ENCODE measurements at regions not wholly inside any gene's neighbourhood (a gene's known extent, or its start where the extent isn't known, plus 50 kb on each side); places are given as distances from the start of the nearest gene placed in this dataset.

DNA sequence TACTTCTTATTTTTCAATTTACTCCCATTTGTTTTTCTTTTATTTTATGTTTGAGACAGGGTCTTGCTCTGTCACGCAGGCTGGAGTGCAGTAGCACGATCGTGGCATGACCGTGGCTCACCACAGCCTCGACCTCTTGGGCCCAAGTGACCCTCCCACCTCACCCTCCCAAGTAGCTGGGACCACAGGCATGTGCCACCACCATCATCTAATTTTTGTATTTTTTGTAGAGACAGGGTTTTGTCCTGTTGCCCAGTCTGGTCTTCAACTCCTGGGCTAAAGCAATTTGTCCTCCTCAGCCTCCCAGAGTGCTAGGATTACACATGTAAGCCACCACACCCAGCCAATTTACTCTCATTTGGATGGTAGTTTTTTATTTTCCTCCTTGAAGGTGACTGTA is 679.3 kb upstream of the CCDC179 start:
- WGBS, 2 donors: 79 to 89% methylated on average over 5 of the region's 5 CpGs
- no peak overlapping the region for H3K4me3 ChIP-seq (ENCODE audit: low read depth, poor library complexity, severe bottlenecking)
- no peak for DNase-seq (ENCODE audit: low spot score in 2 of 2)
- intact Hi-C loops (cut with DNase I; ENCODE audit: low total_unique reads): no loop called here
- TF ChIP-seq POLR2A (IDR thresholded peaks at IDR 0.05): no peak
- TF ChIP-seq, protein P1, sequence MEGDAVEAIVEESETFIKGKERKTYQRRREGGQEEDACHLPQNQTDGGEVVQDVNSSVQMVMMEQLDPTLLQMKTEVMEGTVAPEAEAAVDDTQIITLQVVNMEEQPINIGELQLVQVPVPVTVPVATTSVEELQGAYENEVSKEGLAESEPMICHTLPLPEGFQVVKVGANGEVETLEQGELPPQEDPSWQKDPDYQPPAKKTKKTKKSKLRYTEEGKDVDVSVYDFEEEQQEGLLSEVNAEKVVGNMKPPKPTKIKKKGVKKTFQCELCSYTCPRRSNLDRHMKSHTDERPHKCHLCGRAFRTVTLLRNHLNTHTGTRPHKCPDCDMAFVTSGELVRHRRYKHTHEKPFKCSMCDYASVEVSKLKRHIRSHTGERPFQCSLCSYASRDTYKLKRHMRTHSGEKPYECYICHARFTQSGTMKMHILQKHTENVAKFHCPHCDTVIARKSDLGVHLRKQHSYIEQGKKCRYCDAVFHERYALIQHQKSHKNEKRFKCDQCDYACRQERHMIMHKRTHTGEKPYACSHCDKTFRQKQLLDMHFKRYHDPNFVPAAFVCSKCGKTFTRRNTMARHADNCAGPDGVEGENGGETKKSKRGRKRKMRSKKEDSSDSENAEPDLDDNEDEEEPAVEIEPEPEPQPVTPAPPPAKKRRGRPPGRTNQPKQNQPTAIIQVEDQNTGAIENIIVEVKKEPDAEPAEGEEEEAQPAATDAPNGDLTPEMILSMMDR (IDR thresholded peaks at IDR 0.05): no peak

DNA sequence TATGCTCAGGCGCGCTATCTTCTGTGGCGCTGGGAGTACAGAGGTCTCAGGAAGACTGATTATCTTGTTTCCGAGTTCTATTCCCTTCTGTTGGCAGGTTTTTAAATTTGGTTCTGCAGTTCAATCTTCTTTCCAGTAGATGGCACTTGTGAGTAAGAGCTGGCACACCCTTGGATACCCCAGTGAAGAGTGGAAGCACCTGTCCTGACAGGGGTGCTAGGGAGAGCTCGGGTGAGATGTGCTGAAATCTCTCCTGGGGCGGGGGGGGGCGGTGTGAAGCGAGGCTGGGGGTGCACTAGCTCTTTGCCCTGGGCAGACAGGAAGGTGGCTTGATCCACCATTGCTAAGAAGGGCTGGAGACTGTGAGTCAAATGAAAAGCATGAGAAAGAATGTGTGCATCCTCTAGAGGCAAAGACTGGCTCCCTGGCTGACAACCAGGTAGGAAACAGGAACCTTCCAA is 679.9 kb upstream of the CCDC179 start:
- no peak overlapping the region for H3K4me3 ChIP-seq (ENCODE audit: low read depth, poor library complexity, severe bottlenecking)
- intact Hi-C loops (cut with DNase I; ENCODE audit: low total_unique reads): no loop called here

DNA sequence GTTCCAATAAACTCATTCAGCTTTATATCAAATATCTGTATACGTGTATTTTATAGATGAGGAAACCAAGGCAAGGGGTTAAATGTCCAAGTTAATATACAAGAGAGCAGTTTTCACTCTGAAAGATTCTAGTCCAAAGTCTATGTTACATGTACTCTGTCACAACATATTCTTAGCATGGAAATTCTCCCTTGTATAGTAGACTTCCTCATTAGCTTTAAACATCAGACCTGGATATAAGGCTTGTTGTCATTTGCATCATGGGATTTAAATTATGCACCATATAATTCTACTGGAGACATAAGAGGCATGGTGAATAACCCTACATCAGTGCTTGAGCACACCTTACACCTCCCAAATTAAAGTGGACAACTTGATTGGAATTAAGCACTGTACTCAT is 681.9 kb upstream of the CCDC179 start:
- 82 to 88% methylated on average over 1 of the region's 1 CpG for WGBS, 2 donors
- no peak overlapping the region for H3K4me3 ChIP-seq (ENCODE audit: low read depth, poor library complexity, severe bottlenecking)
- intact Hi-C loops (cut with DNase I; ENCODE audit: low total_unique reads): no loop called here
- no peak for DNase-seq (ENCODE audit: low spot score in 2 of 2)
- TF ChIP-seq, protein P1 (IDR thresholded peaks at IDR 0.05): no peak
- no peak for TF ChIP-seq POLR2A (IDR thresholded peaks at IDR 0.05)

More for the DNA sequence above, 679.9 kb upstream of the CCDC179 start:
- no peak for DNase-seq (ENCODE audit: low spot score in 2 of 2)
- TF ChIP-seq POLR2A (IDR thresholded peaks at IDR 0.05): no peak
- TF ChIP-seq, protein P1 (IDR thresholded peaks at IDR 0.05): no peak
- 9 to 11% methylated on average over 7 to 8 of the region's 8 CpGs for WGBS, 2 donors

DNA sequence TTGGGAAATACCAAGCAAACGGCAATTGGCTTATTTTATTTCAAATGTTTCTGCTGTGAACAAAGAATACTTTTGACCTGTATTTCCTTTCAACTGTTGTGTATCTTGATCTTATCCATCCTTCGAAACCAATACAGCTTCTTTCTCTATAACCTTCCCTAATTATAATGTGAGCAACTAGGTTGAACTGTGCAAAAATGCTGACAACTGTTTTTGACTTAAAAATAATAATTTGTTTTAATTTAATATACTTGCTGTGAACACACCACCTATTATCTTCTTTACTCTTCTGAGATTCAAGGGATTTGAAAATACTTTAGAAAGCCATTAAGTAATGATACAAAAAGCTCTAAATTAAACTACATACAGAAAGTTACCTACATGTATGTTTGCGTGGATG is 682.5 kb upstream of the CCDC179 start:
- no peak overlapping the region for H3K4me3 ChIP-seq (ENCODE audit: low read depth, poor library complexity, severe bottlenecking)
- TF ChIP-seq, protein P1 (IDR thresholded peaks at IDR 0.05): no peak
- no peak for TF ChIP-seq POLR2A (IDR thresholded peaks at IDR 0.05)
- 73 to 76% methylated on average over 3 of the region's 3 CpGs for WGBS, 2 donors
- no peak for DNase-seq (ENCODE audit: low spot score in 2 of 2)
- intact Hi-C loops (cut with DNase I; ENCODE audit: low total_unique reads): no loop called here

DNA sequence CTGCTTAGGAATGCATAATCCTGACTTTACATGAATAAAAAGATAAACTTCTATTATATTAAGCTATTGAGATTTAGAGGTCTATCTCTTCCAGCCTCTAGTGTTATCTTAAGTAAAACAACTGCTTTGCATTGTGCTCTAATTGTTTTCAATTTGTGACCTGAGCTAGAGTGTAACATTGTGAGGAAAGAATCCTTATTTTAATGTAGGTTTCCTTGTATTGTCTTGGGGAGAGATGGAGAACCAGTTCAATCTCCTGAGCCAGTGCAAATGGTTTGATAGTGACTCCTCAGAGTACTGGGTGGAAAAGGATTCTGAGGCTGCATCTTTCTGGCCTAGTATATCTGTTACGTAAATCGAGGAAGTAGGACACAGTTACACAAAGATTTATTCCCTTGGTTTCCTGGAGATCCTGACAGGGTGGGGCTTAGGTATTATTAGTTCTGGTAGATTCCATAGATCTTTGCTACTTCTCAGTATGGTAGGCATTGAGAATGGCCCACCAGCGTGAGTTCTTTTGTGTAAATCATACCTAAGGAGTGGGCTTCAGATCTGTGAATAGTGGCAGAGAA is 683.5 kb upstream of the CCDC179 start:
- TF ChIP-seq, protein P1 (IDR thresholded peaks at IDR 0.05): no peak
- TF ChIP-seq POLR2A (IDR thresholded peaks at IDR 0.05): no peak
- intact Hi-C loops (cut with DNase I; ENCODE audit: low total_unique reads): no loop called here
- DNase-seq (ENCODE audit: low spot score in 2 of 2): no peak
- 68 to 81% methylated on average over 3 of the region's 3 CpGs for WGBS, 2 donors
- H3K4me3 ChIP-seq (ENCODE audit: low read depth, poor library complexity, severe bottlenecking): no peak overlapping the region

DNA sequence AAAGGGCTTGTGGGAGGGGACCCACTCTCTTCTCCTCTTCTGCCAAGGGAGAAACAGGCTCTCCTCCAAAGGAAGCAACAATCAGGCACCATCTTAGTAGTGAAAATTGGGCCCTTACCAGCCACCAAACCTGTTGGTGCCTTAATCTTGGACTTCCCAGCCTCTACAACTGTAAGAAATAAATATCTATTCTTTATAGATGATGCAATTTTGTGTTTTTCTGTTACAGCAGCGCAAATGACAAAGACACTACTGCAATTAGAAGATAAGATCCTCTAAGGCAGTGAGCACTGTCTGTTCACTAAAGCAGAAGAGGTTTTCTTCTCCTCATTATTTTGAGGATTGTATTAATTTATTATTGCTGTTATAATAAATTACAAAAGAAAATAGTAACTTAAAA is 691.4 kb upstream of the CCDC179 start:
- intact Hi-C loops (cut with DNase I; ENCODE audit: low total_unique reads): no loop called here
- no peak for DNase-seq (ENCODE audit: low spot score in 2 of 2)
- TF ChIP-seq, protein P1 (IDR thresholded peaks at IDR 0.05): no peak
- no peak for TF ChIP-seq POLR2A (IDR thresholded peaks at IDR 0.05)
- 54 to 94% methylated on average over 1 of the region's 1 CpG for WGBS, 2 donors
- H3K4me3 ChIP-seq (ENCODE audit: low read depth, poor library complexity, severe bottlenecking): no peak overlapping the region
